H1 (cell line): ENCODE measurements at regions not wholly inside any gene's neighbourhood (a gene's known extent, or its start where the extent isn't known, plus 50 kb on each side); places are given as distances from the start of the nearest gene placed in this dataset.

Experiments used
- CBX8 ChIP-seq: fragments of 300-800, 300-1000 bp; sonication (generic); IDR thresholded peaks from 2 replicates; pipeline ENCODE4 v1.7.1; 2016; ENCODE audit warnings: low read depth, low read length, borderline replicate concordance
- CHD7 ChIP-seq: fragments of 300-600 bp; sonication (generic); IDR thresholded peaks from 2 replicates; pipeline ENCODE4 v1.7.1; 2012; ENCODE audit warnings: low read length, moderate library complexity, mild to moderate bottlenecking, inconsistent platforms; ENCODE audit not compliant: insufficient replicate concordance
- EGR1 ChIP-seq: IDR thresholded peaks from 2 replicates; pipeline ENCODE4 v1.6.1; 2011; ENCODE audit warnings: low read depth, low read length, borderline replicate concordance
- EP300 ChIP-seq, 2 experiments: IDR thresholded peaks; 1 replicate in 1 of 2; 2 replicates in 1 of 2; pipeline ENCODE4 v1.6.1; 2011 to 2012; ENCODE audit warnings: low read depth in 2 of 2, low read length in 2 of 2, mild to moderate bottlenecking in 2 of 2, borderline replicate concordance in 1 of 2, inconsistent platforms in 1 of 2, moderate library complexity in 1 of 2
- KDM1A ChIP-seq: fragments of 200-600, 300-600 bp; sonication (generic); IDR thresholded peaks from 2 replicates; pipeline ENCODE4 v1.7.1; 2016; ENCODE audit warnings: mild to moderate bottlenecking, low read length, borderline replicate concordance
- MAFK ChIP-seq: IDR thresholded peaks from 2 replicates; pipeline ENCODE4 v1.6.1; 2012; ENCODE audit warnings: low read depth, mild to moderate bottlenecking, improper control_type of control experiment, low read length
- TBP ChIP-seq: IDR thresholded peaks from 2 replicates; pipeline ENCODE4 v1.6.1; 2011; ENCODE audit warnings: low read depth, low read length, improper control_type of control experiment
- YY1 ChIP-seq: IDR thresholded peaks from 2 replicates; pipeline ENCODE4 v1.6.1; 2011; ENCODE audit warnings: low read depth, mild to moderate bottlenecking, low read length

DNA sequence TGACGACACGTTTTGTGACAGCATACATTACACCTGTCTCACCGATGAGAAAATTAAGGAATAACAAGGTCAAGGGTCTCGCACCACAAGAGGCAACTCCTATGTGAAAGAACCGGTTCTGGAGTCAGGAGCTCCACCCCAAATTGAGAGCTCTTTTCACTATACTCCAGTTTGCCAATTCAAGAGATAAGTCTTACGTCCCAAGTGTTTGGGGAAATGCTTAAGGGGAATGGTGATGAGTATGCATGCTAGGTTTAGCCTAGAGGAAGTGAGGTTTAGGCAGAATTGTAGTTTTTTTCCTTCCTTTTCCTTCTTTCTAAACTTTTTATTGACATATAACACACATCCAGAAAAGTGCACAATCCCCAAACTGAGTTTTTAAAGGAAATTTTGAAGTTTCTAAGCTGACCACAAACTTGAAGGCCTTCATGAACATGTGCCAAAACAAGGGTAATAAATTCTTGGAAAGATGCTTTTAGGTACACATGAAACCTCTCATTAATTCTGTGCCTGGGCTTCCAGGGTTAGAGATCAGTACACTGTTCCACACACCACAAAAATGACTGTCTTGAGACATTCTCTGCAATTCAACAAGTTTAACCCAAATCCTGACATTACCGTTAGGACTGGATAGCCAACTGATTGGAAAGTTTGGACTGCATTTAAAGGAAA is 127.6 kb upstream of the SLC1A3 start (continued):
- TF ChIP-seq CHD7 (no peak), EP300 (IDR thresholded peaks at IDR 0.05; ENCODE audit: borderline replicate concordance in 1 of 2, low read depth in 2 of 2, low read length in 2 of 2) (no peak), MAFK (no peak), EGR1 (no peak), TBP (no peak), CBX8 (no peak), KDM1A (no peak), YY1 (no peak)
